ENCODE measurements at regions not wholly inside any gene's neighbourhood (a gene's known extent, or its start where the extent isn't known, plus 50 kb on each side); places are given as distances from the start of the nearest gene placed in this dataset.

GRCh38 chr20:23143986-23144690 lies 58.0 kb upstream of the CD93 start:
- H3K4me1 ChIP-seq (ENCODE audit: insufficient read depth, poor library complexity, severe bottlenecking): peaks cover 52% of the 10 kb centered on the region
- peak overlapping the region; percentile 88 for H3K27ac ChIP-seq (ENCODE audit: poor library complexity, severe bottlenecking)
- no peak overlapping the region for H3K4me3 ChIP-seq (ENCODE audit: severe bottlenecking)
- DNase-seq (ENCODE audit: low spot score) (no peak), ATAC-seq (ENCODE audit: low read depth) (no peak)
- no peak for TF ChIP-seq CTCF (IDR thresholded peaks at IDR 0.05; ENCODE audit: poor library complexity, severe bottlenecking)
- no peaks in the 10 kb centered on the region for H3K36me3 ChIP-seq (ENCODE audit: low read depth)
- no peaks in the 10 kb centered on the region for H3K9me3 ChIP-seq (ENCODE audit: severe bottlenecking)
- no peaks in the 10 kb centered on the region for H3K27me3 ChIP-seq (ENCODE audit: insufficient read depth, poor library complexity, severe bottlenecking)

- H3K4me3 ChIP-seq (ENCODE audit: severe bottlenecking): no peak overlapping the region
- H3K9me3 ChIP-seq (ENCODE audit: severe bottlenecking): no peaks in the 10 kb centered on the region
- no peaks in the 10 kb centered on the region for H3K36me3 ChIP-seq (ENCODE audit: low read depth)
- peak; percentile 10 for TF ChIP-seq CTCF (IDR thresholded peaks at IDR 0.05; ENCODE audit: poor library complexity, severe bottlenecking)
- no peaks in the 10 kb centered on the region for H3K27me3 ChIP-seq (ENCODE audit: insufficient read depth, poor library complexity, severe bottlenecking)
- H3K4me1 ChIP-seq (ENCODE audit: insufficient read depth, poor library complexity, severe bottlenecking): peaks cover 49% of the 10 kb centered on the region
- peak; percentile 72 for DNase-seq (ENCODE audit: low spot score)
- H3K27ac ChIP-seq (ENCODE audit: poor library complexity, severe bottlenecking): peak overlapping the region; percentile 88
- peak; percentile 89 for ATAC-seq (ENCODE audit: low read depth)
Observed at GRCh38 chr20:23143098-23143497, 57.0 kb upstream of the CD93 start.

GRCh38 chr20:23142162-23143050 lies 56.3 kb upstream of the CD93 start:
- no peaks in the 10 kb centered on the region for H3K36me3 ChIP-seq (ENCODE audit: low read depth)
- H3K4me1 ChIP-seq (ENCODE audit: insufficient read depth, poor library complexity, severe bottlenecking): peaks cover 47% of the 10 kb centered on the region
- peak overlapping the region; percentile 88 for H3K27ac ChIP-seq (ENCODE audit: poor library complexity, severe bottlenecking)
- DNase-seq (ENCODE audit: low spot score) (peak; percentile 54), ATAC-seq (ENCODE audit: low read depth) (no peak)
- no peak for TF ChIP-seq CTCF (IDR thresholded peaks at IDR 0.05; ENCODE audit: poor library complexity, severe bottlenecking)
- no peaks in the 10 kb centered on the region for H3K27me3 ChIP-seq (ENCODE audit: insufficient read depth, poor library complexity, severe bottlenecking)
- no peak overlapping the region for H3K4me3 ChIP-seq (ENCODE audit: severe bottlenecking)
- H3K9me3 ChIP-seq (ENCODE audit: severe bottlenecking): no peaks in the 10 kb centered on the region

GRCh38 chr20:23141450-23142161 lies 55.5 kb upstream of the CD93 start:
- Histone ChIP-seq H3K27ac (ENCODE audit: poor library complexity, severe bottlenecking) (peak overlapping the region; percentile 88), H3K27me3 (ENCODE audit: insufficient read depth, poor library complexity, severe bottlenecking) (no peaks in the 10 kb centered on the region), H3K4me1 (ENCODE audit: insufficient read depth, poor library complexity, severe bottlenecking) (peaks cover 51% of the 10 kb centered on the region), H3K4me3 (ENCODE audit: severe bottlenecking) (no peak overlapping the region), H3K36me3 (ENCODE audit: low read depth) (no peaks in the 10 kb centered on the region), H3K9me3 (ENCODE audit: severe bottlenecking) (no peaks in the 10 kb centered on the region)
- DNase-seq (ENCODE audit: low spot score) (no peak), ATAC-seq (ENCODE audit: low read depth) (no peak)
- no peak for TF ChIP-seq CTCF (IDR thresholded peaks at IDR 0.05; ENCODE audit: poor library complexity, severe bottlenecking)

All from RWPE2 (cell line).